ENCODE measurements at regions not wholly inside any gene's neighbourhood (a gene's known extent, or its start where the extent isn't known, plus 50 kb on each side); places are given as distances from the start of the nearest gene placed in this dataset.

DNA sequence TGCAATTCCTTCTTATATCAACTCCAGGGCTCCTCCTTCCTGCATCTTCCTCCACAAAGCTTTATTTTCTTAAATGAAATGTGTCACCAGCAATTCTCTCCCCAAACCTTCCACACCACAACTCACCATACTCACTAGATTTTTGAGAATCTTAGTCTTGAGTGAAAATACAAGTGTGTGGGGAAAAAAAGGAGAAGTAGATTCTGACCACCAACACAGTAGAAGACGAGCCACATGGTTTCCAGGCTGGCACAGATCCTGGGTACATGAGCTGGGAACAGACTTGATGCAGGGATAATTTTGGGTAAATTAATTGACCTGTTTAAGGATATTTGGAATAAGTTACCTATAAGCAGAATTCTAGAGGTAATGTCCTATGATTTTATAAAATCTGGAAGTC, 72.8 kb upstream of the KCNJ15 start:
- TF ChIP-seq, protein P1, sequence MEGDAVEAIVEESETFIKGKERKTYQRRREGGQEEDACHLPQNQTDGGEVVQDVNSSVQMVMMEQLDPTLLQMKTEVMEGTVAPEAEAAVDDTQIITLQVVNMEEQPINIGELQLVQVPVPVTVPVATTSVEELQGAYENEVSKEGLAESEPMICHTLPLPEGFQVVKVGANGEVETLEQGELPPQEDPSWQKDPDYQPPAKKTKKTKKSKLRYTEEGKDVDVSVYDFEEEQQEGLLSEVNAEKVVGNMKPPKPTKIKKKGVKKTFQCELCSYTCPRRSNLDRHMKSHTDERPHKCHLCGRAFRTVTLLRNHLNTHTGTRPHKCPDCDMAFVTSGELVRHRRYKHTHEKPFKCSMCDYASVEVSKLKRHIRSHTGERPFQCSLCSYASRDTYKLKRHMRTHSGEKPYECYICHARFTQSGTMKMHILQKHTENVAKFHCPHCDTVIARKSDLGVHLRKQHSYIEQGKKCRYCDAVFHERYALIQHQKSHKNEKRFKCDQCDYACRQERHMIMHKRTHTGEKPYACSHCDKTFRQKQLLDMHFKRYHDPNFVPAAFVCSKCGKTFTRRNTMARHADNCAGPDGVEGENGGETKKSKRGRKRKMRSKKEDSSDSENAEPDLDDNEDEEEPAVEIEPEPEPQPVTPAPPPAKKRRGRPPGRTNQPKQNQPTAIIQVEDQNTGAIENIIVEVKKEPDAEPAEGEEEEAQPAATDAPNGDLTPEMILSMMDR (IDR thresholded peaks at IDR 0.05 in 4 of 5, conservative IDR thresholded peaks at IDR 0.05 in 1 of 5): no peak
- TF ChIP-seq POLR2A (IDR thresholded peaks at IDR 0.05): no peak

All from gastrocnemius medialis (tissue), 4 donors.